AG04450 (cell line): ENCODE measurements at regions not wholly inside any gene's neighbourhood (a gene's known extent, or its start where the extent isn't known, plus 50 kb on each side); places are given as distances from the start of the nearest gene placed in this dataset.

Experiments
- CTCF ChIA-PET: fragments of 300-600, 350-600 bp; formaldehyde crosslinking; extraction: SDS; loops from one replicate; lab custom pipeline; 2022; ENCODE audit warnings: antibody characterized with exemption, inconsistent platforms; lab: Charles Lee
- POLR2A ChIA-PET: fragments of 350-600 bp; formaldehyde crosslinking; extraction: SDS; loops from one replicate; lab custom pipeline; 2021; ENCODE audit warnings: antibody characterized with exemption, inconsistent platforms; lab: Yijun Ruan, JAX
- DNase-seq: peaks from one replicate; pipeline ENCODE4 v3.0.0-alpha.2; 2011; ENCODE audit warnings: low read depth, low spot score
- H3K27ac ChIP-seq: one replicate; pipeline ENCODE4 v1.5.1; 2012; ENCODE audit warnings: low read depth, low read length, control low read depth
- H3K27me3 ChIP-seq: one replicate; pipeline ENCODE4 v1.6.0; 2012; ENCODE audit warnings: low read length; ENCODE audit not compliant: control insufficient read depth, insufficient read depth
- H3K4me3 ChIP-seq: 2 replicates; pipeline ENCODE4 v1.5.1; 2011; ENCODE audit warnings: mild to moderate bottlenecking, low read depth, low read length, control low read depth
- H3K9me3 ChIP-seq: 2 replicates; pipeline ENCODE4 v1.5.1; 2012; ENCODE audit warnings: low read length; ENCODE audit not compliant: control insufficient read depth, insufficient read depth
- TF ChIP-seq, protein P1 (sequence below): IDR thresholded peaks from 2 replicates; pipeline ENCODE4 v1.5.1; 2011; ENCODE audit warnings: low read depth, low read length, control low read depth, inconsistent platforms

DNA sequence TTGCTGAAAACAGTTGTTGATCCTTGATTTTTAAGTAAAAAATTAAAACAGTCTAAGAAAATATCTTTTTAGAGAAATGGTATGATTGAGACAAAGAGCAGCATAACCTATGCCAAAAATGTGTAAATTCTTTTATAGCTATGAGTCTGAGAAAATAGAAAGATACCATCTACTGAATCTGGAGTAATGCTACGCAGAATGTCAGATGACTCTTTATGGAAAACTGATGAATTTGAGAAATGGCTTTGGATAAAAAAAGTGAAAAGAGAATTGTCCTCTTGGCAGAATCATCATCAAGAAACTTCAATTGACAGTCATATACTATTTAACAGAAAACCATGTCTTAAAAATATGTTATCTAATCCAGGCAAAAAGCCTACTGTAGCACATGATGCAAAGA lies 183.1 kb downstream of the FAT4 start:
- Histone ChIP-seq H3K27me3 (no peaks in the 10 kb centered on the region), H3K4me3 (no peak overlapping the region), H3K27ac (no peak overlapping the region), H3K9me3 (no peaks in the 10 kb centered on the region)
- no peak for DNase-seq
- CTCF ChIA-PET, result no interaction called here
- TF ChIP-seq, protein P1, sequence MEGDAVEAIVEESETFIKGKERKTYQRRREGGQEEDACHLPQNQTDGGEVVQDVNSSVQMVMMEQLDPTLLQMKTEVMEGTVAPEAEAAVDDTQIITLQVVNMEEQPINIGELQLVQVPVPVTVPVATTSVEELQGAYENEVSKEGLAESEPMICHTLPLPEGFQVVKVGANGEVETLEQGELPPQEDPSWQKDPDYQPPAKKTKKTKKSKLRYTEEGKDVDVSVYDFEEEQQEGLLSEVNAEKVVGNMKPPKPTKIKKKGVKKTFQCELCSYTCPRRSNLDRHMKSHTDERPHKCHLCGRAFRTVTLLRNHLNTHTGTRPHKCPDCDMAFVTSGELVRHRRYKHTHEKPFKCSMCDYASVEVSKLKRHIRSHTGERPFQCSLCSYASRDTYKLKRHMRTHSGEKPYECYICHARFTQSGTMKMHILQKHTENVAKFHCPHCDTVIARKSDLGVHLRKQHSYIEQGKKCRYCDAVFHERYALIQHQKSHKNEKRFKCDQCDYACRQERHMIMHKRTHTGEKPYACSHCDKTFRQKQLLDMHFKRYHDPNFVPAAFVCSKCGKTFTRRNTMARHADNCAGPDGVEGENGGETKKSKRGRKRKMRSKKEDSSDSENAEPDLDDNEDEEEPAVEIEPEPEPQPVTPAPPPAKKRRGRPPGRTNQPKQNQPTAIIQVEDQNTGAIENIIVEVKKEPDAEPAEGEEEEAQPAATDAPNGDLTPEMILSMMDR, result no peak
- POLR2A ChIA-PET, result no interaction called here

DNA sequence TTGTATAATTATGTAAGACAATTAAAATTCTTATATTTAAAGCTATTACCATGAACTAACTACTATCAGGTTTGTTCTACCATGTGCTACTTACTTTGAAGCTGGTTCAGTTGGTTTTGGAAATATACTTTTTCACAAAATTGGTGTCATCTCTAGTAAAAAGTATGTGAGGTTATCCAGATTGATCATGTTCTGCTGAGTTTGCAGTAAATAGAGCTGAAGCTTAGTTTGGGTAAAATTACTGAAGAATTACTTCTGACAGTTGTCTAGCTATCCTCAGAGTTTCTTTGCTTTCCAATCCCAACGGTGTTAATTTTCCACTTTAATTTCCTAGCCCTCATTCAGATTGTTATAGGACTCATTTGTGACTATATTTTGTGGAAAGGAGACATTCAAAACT lies 184.2 kb downstream of the FAT4 start:
- H3K27ac ChIP-seq, result no peak overlapping the region
- H3K9me3 ChIP-seq, result no peaks in the 10 kb centered on the region
- POLR2A ChIA-PET, result no interaction called here
- CTCF ChIA-PET, result no interaction called here
- H3K27me3 ChIP-seq, result no peaks in the 10 kb centered on the region
- TF ChIP-seq, protein P1, result no peak
- DNase-seq, result no peak
- no peak overlapping the region for H3K4me3 ChIP-seq

DNA sequence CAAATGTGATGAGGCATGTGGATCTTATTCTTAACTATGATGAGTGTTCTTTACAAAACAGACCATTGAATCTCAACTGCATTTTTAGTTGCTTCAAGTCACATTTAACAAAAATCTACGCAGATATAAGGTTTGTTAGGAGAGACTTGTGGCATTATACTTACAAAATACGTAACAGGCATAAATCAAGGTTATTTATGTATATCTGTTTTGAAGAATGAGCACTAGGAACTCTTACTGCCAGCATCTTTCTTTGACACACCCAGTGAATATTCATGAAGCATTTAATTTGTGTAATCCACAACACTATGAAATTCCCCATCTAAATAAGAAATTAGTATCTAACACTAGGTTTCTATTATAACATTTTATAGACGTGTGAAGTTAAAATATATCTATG lies 186.3 kb downstream of the FAT4 start:
- no peak for DNase-seq
- Histone ChIP-seq H3K9me3 (no peaks in the 10 kb centered on the region), H3K27me3 (no peaks in the 10 kb centered on the region), H3K4me3 (no peak overlapping the region), H3K27ac (no peak overlapping the region)
- TF ChIP-seq, protein P1, result no peak
- CTCF ChIA-PET, result no interaction called here
- POLR2A ChIA-PET, result no interaction called here

DNA sequence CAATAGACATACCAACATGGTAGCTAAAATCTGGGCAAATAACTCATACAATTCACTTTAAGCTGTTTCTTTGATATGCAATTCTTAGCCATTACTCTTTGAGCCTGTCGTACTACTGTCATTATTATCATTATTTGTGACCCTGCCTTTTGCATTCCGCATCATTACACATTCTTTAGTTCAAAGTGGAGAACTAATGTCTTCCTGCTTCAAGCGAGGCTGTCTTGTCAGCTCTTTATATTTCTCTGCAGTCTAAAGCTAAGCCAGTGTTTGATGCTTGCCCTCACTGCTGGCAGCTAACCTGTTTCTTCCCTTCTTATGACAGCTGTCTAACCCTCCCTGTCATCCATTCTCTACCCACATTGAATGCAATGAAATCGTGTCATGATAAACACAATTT lies 186.8 kb downstream of the FAT4 start:
- DNase-seq, result no peak
- H3K9me3 ChIP-seq, result no peaks in the 10 kb centered on the region
- CTCF ChIA-PET, result no interaction called here
- no peak overlapping the region for H3K4me3 ChIP-seq
- H3K27me3 ChIP-seq, result no peaks in the 10 kb centered on the region
- H3K27ac ChIP-seq, result no peak overlapping the region
- TF ChIP-seq, protein P1, result no peak
- POLR2A ChIA-PET, result no interaction called here

DNA sequence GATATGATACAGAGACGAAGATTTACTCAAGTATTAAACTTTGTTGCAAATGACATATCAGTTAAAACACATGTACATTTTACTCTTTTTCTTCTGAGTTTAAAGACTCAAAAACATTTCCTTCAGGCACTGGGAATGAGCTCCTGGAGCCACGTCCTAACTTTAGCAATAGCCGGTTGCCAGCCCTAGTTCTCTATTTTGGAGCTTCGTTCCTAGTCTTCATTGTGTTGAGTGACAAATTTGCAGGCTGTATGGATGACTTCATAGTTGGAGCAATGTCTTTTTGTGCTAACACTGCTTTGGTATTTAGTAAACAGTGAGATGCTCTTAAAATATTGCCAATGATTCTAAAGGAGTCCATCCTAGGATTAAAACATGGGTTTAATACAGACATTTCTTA lies 190.9 kb downstream of the FAT4 start:
- TF ChIP-seq, protein P1, result no peak
- no peak overlapping the region for H3K27ac ChIP-seq
- CTCF ChIA-PET, result no interaction called here
- H3K9me3 ChIP-seq, result no peaks in the 10 kb centered on the region
- POLR2A ChIA-PET, result no interaction called here
- DNase-seq, result no peak
- no peaks in the 10 kb centered on the region for H3K27me3 ChIP-seq
- no peak overlapping the region for H3K4me3 ChIP-seq
